H1 (cell line): ENCODE measurements at regions not wholly inside any gene's neighbourhood (a gene's known extent, or its start where the extent isn't known, plus 50 kb on each side); places are given as distances from the start of the nearest gene placed in this dataset.

ENCODE experiments used
- CTCF ChIA-PET: fragments of 300-600 bp; sonication (Branson Sonifier 250); formaldehyde crosslinking; loops from one replicate; lab custom pipeline; 2021; ENCODE audit not compliant: partially characterized antibody; lab: Charles Lee
- POLR2A ChIA-PET: fragments of 300-600 bp; sonication (Branson Sonifier 250); formaldehyde crosslinking; loops from one replicate; lab custom pipeline; 2021; ENCODE audit warnings: inconsistent platforms; ENCODE audit not compliant: partially characterized antibody; lab: Charles Lee
- DNase-seq, 2 experiments: peaks; one replicate each; pipeline versions ENCODE4 v3.0.0 to v3.0.0-alpha.2; 2010 to 2022; ENCODE audit warnings: low spot score in 2 of 2, low read depth in 1 of 2, mixed read lengths in 1 of 2
- FAIRE-seq: peaks from 2 replicates; lab custom pipeline; 2011; peaks lifted over from hg19 to GRCh38; lab: Jason Lieb, UNC
- H2AFZ ChIP-seq: 2 replicates; pipeline ENCODE4 v1.8.1; 2012; ENCODE audit warnings: low read length, inconsistent platforms
- H2AK5ac ChIP-seq: 2 replicates; pipeline ENCODE4 v1.6.1; 2013; ENCODE audit warnings: low read depth, low read length
- H2BK120ac ChIP-seq: replicated peaks from 2 replicates; pipeline ENCODE3; 2013; ENCODE audit warnings: low read depth, low read length, inconsistent platforms
- H2BK12ac ChIP-seq: 2 replicates; pipeline ENCODE4 v1.6.1; 2013; ENCODE audit warnings: low read depth, low read length
- H2BK15ac ChIP-seq: 2 replicates; pipeline ENCODE4 v1.6.1; 2013; ENCODE audit warnings: low read length
- H2BK20ac ChIP-seq: 2 replicates; pipeline ENCODE4 v1.6.1; 2013; ENCODE audit warnings: low read length
- H2BK5ac ChIP-seq: 2 replicates; pipeline ENCODE4 v1.6.1; 2013; ENCODE audit warnings: low read depth, low read length
- H3K14ac ChIP-seq: 2 replicates; pipeline ENCODE4 v1.6.1; 2013; ENCODE audit warnings: inconsistent platforms; ENCODE audit not compliant: insufficient read length
- H3K18ac ChIP-seq: 2 replicates; pipeline ENCODE4 v1.6.1; 2013; ENCODE audit warnings: low read length; ENCODE audit errors: extremely low read depth
- H3K23ac ChIP-seq: 2 replicates; pipeline ENCODE4 v1.6.1; 2013; ENCODE audit warnings: inconsistent platforms; ENCODE audit not compliant: insufficient read length
- H3K23me2 ChIP-seq: 2 replicates; pipeline ENCODE4 v1.6.1; 2013; ENCODE audit warnings: low read depth, low read length
- H3K27ac ChIP-seq: 2 replicates; pipeline ENCODE4 v1.6.1; 2011; ENCODE audit warnings: low read depth, low read length, inconsistent platforms
- H3K27me3 ChIP-seq, 4 experiments: replicated peaks in 1 of 4; 1 replicate in 1 of 4; 2 replicates in 3 of 4; pipeline versions ENCODE4 v1.6.1 to v1.8.1; 2011 to 2013; ENCODE audit warnings: low read length in 3 of 4, mild to moderate bottlenecking in 3 of 4, inconsistent platforms in 2 of 4, mixed read lengths in 2 of 4, moderate library complexity in 1 of 4; ENCODE audit not compliant: control insufficient read depth in 3 of 4, insufficient read depth in 3 of 4; ENCODE audit errors: extremely low read depth in 1 of 4
- H3K36me3 ChIP-seq, 4 experiments: 2 replicates each; pipeline versions ENCODE4 v1.6.1 to v1.8.1; 2011 to 2013; ENCODE audit warnings: mild to moderate bottlenecking in 4 of 4, low read length in 3 of 4, moderate library complexity in 2 of 4, control low read depth in 1 of 4, inconsistent platforms in 1 of 4; ENCODE audit not compliant: insufficient read depth in 4 of 4, control insufficient read depth in 2 of 4
- H3K4ac ChIP-seq: replicated peaks from 2 replicates; pipeline ENCODE3; 2013; ENCODE audit warnings: low read length, low read depth, mixed read lengths, inconsistent platforms; ENCODE audit not compliant: insufficient read length
- H3K4me1 ChIP-seq, 4 experiments: replicated peaks in 1 of 4; 1 replicate in 1 of 4; 2 replicates in 3 of 4; pipeline versions ENCODE4 v1.6.1 to v1.8.1; 2011 to 2013; ENCODE audit warnings: low read length in 3 of 4, inconsistent platforms in 2 of 4, mixed read lengths in 1 of 4; ENCODE audit not compliant: insufficient read depth in 4 of 4, control insufficient read depth in 3 of 4
- H3K4me2 ChIP-seq, 2 experiments: 2 replicates each; pipeline versions ENCODE4 v1.6.1 to v1.8.1; 2011 to 2013; ENCODE audit warnings: low read depth in 2 of 2, low read length in 2 of 2, control low read depth in 1 of 2, inconsistent platforms in 1 of 2, mild to moderate bottlenecking in 1 of 2; ENCODE audit not compliant: insufficient read depth in 1 of 2
- H3K4me3 ChIP-seq, 4 experiments: fragments of 200-600, 300-600 bp in 1 of 4; sonication (generic), shearing (Covaris generic), sonication (Bioruptor Twin) in 1 of 4; 2 replicates each; pipeline versions ENCODE4 v1.5.1 to v1.8.1; 2011 to 2016; ENCODE audit warnings: low read length in 4 of 4, low read depth in 3 of 4, control low read depth in 2 of 4, inconsistent platforms in 2 of 4, mild to moderate bottlenecking in 2 of 4, mixed read lengths in 1 of 4, moderate library complexity in 1 of 4; ENCODE audit not compliant: insufficient read depth in 2 of 4; ENCODE audit errors: extremely low read depth in 1 of 4
- H3K56ac ChIP-seq: replicated peaks from 2 replicates; pipeline ENCODE3; 2013; ENCODE audit warnings: low read depth, mild to moderate bottlenecking, mixed read lengths, low read length, inconsistent platforms; ENCODE audit not compliant: insufficient read length
- H3K79me1 ChIP-seq: 2 replicates; pipeline ENCODE4 v1.6.1; 2013; ENCODE audit warnings: low read depth, low read length, control low read depth
- H3K79me2 ChIP-seq, 2 experiments: 2 replicates each; pipeline versions ENCODE4 v1.6.1 to v1.8.1; 2012 to 2013; ENCODE audit warnings: low read length in 2 of 2, mild to moderate bottlenecking in 2 of 2, inconsistent platforms in 1 of 2; ENCODE audit not compliant: insufficient read depth in 2 of 2, control insufficient read depth in 1 of 2
- H3K9ac ChIP-seq, 4 experiments: replicated peaks in 1 of 4; 1 replicate in 1 of 4; 2 replicates in 3 of 4; pipeline versions ENCODE4 v1.6.1 to v1.8.1; 2011 to 2013; ENCODE audit warnings: low read depth in 3 of 4, low read length in 3 of 4, control low read depth in 2 of 4, mild to moderate bottlenecking in 2 of 4, moderate library complexity in 2 of 4, inconsistent platforms in 1 of 4; ENCODE audit errors: extremely low read depth in 1 of 4
- H3K9me3 ChIP-seq, 2 experiments: 2 replicates each; pipeline versions ENCODE4 v1.6.1 to v1.8.1; 2012 to 2013; ENCODE audit warnings: mild to moderate bottlenecking in 2 of 2, moderate library complexity in 2 of 2, control low read depth in 1 of 2, inconsistent platforms in 1 of 2, low read depth in 1 of 2, low read length in 1 of 2, mixed read lengths in 1 of 2; ENCODE audit not compliant: insufficient read depth in 2 of 2
- H4K20me1 ChIP-seq, 2 experiments: replicated peaks in 1 of 2; 2 replicates each; pipeline versions ENCODE3 to v1.8.1; 2011 to 2013; ENCODE audit warnings: inconsistent platforms in 2 of 2, low read length in 2 of 2, mild to moderate bottlenecking in 1 of 2; ENCODE audit not compliant: insufficient read depth in 2 of 2, control insufficient read depth in 1 of 2
- H4K5ac ChIP-seq: 2 replicates; pipeline ENCODE4 v1.6.1; 2013; ENCODE audit warnings: low read length, low read depth, mixed read lengths, inconsistent platforms; ENCODE audit not compliant: insufficient read length
- H4K8ac ChIP-seq: 2 replicates; pipeline ENCODE4 v1.8.0; 2013; ENCODE audit warnings: mild to moderate bottlenecking, moderate library complexity, low read length, inconsistent platforms; ENCODE audit not compliant: insufficient read depth; ENCODE audit errors: extremely low read depth
- H4K91ac ChIP-seq: replicated peaks from 2 replicates; pipeline ENCODE3; 2013; ENCODE audit warnings: low read length, mixed read lengths, inconsistent platforms; ENCODE audit not compliant: insufficient read length
- BCL11A ChIP-seq, 2 experiments: IDR thresholded peaks; one replicate each; pipeline ENCODE4 v1.6.1; 2011; ENCODE audit warnings: low read depth in 2 of 2, low read length in 2 of 2, mild to moderate bottlenecking in 2 of 2
- JUND ChIP-seq: IDR thresholded peaks from 2 replicates; pipeline ENCODE4 v1.6.1; 2011; ENCODE audit warnings: mild to moderate bottlenecking, improper control_type of control experiment, low read length
- KDM5A ChIP-seq: fragments of 200-600 bp; IDR thresholded peaks from 2 replicates; pipeline ENCODE4 v1.7.1; 2012; ENCODE audit warnings: mild to moderate bottlenecking, low read length, inconsistent platforms, mixed read lengths
- TAF7 ChIP-seq: optimal IDR thresholded peaks from 2 replicates; pipeline ENCODE3; 2011; ENCODE audit warnings: low read depth, mild to moderate bottlenecking, inconsistent platforms, low read length, moderate library complexity, borderline replicate concordance
- TEAD4 ChIP-seq: IDR thresholded peaks from 2 replicates; pipeline ENCODE4 v1.6.1; 2012; ENCODE audit warnings: low read depth, low read length, inconsistent platforms, mixed read lengths
- TF ChIP-seq, protein P1 (sequence below): IDR thresholded peaks from 2 replicates; pipeline ENCODE4 v1.6.1; 2012; ENCODE audit warnings: inconsistent platforms

GRCh38 chr3:4251412-4251811 is 51.8 kb upstream of the SETMAR start:
- ChIA-PET POLR2A (interaction anchor here (0.8 kb wide), 1 partner anchor 23 kb away, joined by 3 read pairs; no protein-coding TSS in a partner anchor), CTCF (interaction anchor here (1.0 to 1.6 kb wide), 4 partner anchors 20 to 144 kb away, joined by 3 to 5 read pairs (median 4); no protein-coding TSS in a partner anchor)
- no peak overlapping the region for H2BK120ac ChIP-seq
- H3K27me3 ChIP-seq: no peaks in the 10 kb centered on the region
- no peaks in the 10 kb centered on the region for H4K20me1 ChIP-seq
- DNase-seq (no peak), FAIRE-seq (no peak)
- no peak overlapping the region for H4K5ac ChIP-seq
- no peaks in the 10 kb centered on the region for H3K79me2 ChIP-seq
- H3K4ac ChIP-seq: no peak overlapping the region
- H3K79me1 ChIP-seq: no peaks in the 10 kb centered on the region
- no peaks in the 10 kb centered on the region for H3K23me2 ChIP-seq
- H4K91ac ChIP-seq: no peak overlapping the region
- no peaks in the 10 kb centered on the region for H3K4me1 ChIP-seq
- no peak overlapping the region for H3K56ac ChIP-seq
- H2BK20ac ChIP-seq: no peak overlapping the region
- H3K9me3 ChIP-seq: no peaks in the 10 kb centered on the region
- H3K9ac ChIP-seq: no peak overlapping the region
- no peak overlapping the region for H2BK15ac ChIP-seq
- H3K18ac ChIP-seq: no peak overlapping the region
- TF ChIP-seq JUND: no peak
- TF ChIP-seq BCL11A (IDR thresholded peaks at IDR 0.05; ENCODE audit: low read depth in 2 of 2, low read length in 2 of 2): no peak
- TF ChIP-seq, protein P1, sequence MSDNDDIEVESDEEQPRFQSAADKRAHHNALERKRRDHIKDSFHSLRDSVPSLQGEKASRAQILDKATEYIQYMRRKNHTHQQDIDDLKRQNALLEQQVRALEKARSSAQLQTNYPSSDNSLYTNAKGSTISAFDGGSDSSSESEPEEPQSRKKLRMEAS: no peak
- no peak for TF ChIP-seq TEAD4
- TF ChIP-seq TAF7: no peak
- no peak for TF ChIP-seq KDM5A
- no peak overlapping the region for H4K8ac ChIP-seq
- no peak overlapping the region for H3K14ac ChIP-seq
- no peak overlapping the region for H2BK12ac ChIP-seq
- no peak overlapping the region for H3K27ac ChIP-seq
- no peak overlapping the region for H2BK5ac ChIP-seq
- H3K36me3 ChIP-seq: no peaks in the 10 kb centered on the region
- no peak overlapping the region for H3K4me2 ChIP-seq
- no peak overlapping the region for H3K23ac ChIP-seq
- H3K4me3 ChIP-seq: no peak overlapping the region
- H2AFZ ChIP-seq: no peak overlapping the region
- H2AK5ac ChIP-seq: no peak overlapping the region
